ENCODE measurements at regions not wholly inside any gene's neighbourhood (a gene's known extent, or its start where the extent isn't known, plus 50 kb on each side); places are given as distances from the start of the nearest gene placed in this dataset.
"Not testable (repeated sequence)": the region's sequence is repeated elsewhere in the genome, so short reads cannot be mapped to it uniquely, and the experiment has no call there.

DNA sequence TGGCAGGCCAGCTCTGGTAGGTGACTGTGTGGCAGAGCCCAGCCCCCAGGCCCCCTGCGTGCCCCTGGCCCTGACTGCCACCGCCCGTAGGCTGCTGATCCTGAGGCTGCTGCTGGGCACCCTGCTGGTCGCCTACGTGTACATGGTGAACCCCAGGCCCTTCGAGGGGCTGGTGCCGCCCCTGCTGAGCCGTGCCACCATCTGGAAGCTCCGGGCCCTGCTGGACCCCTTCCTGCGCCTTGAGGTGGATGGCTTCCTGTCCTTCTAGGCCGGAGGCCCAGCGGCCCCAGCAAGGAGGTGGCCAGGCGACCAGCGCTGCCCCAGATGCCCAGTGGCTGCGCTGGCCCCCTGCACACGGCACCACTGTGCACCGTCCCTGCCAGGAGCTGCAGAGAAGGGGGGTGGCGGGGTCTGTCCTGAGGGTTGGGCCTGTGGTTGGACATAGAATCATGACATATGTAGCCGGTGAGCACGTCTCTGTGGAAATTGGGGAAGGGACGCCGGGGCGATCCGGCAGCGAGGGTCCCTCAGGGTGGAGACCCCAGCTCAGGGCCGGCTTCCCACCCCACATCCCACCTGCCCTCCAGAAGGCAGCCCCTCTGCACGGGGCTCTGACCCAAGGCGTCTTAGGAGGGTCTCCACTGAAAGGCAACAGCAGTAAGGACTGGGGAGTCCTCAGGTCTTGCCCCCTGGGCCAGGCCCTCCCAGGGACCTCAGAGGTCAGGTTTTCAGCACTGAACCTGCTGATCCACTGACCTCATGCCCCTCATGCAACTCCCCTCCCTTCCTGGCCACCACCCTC lies 185.4 kb downstream of the IGLL1 start:
- TF ChIP-seq CTCF (conservative IDR thresholded peaks at IDR 0.05) = no peak
- no peak overlapping the region for H3K27ac ChIP-seq

DNA sequence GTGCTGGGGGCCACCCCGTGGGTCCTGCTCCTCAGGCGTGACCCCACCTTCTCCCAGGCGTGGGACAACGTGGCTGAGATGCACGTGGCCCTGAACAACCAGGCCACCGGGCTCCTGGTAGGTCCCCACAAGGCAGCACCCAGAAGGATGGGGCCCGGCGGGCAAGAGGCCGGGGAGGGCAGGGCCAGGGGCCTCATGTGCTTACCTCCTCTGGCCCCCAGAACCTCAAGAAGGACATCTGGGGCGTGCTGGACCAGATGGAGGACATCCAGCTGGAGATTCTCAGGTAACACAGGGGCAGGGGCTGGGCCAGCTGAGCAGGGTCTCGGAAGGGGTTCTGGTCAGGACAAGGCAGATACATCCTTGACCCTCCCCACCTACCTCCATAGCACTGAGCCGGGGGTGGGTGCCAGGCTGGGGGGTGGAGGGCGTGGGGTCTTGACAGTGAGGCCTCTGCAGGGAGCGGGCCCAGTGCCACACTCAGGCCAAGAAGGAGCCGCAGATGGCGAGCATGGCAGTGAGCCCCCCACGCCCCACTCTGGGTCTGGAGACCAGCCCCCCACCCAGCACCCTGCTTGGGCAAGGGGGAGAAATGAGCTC lies 186.3 kb downstream of the IGLL1 start:
- TF ChIP-seq CTCF (conservative IDR thresholded peaks at IDR 0.05) = no peak
- H3K27ac ChIP-seq = no peak overlapping the region

- not testable (repeated sequence) for H3K27ac ChIP-seq
Observed at GRCh38 chr22:23393199-23393598, 186.9 kb downstream of the IGLL1 start.

GRCh38 chr22:23392420-23393121 lies 187.5 kb downstream of the IGLL1 start:
- H3K27ac ChIP-seq = no peak overlapping the region
- TF ChIP-seq CTCF (conservative IDR thresholded peaks at IDR 0.05) = no peak

DNA sequence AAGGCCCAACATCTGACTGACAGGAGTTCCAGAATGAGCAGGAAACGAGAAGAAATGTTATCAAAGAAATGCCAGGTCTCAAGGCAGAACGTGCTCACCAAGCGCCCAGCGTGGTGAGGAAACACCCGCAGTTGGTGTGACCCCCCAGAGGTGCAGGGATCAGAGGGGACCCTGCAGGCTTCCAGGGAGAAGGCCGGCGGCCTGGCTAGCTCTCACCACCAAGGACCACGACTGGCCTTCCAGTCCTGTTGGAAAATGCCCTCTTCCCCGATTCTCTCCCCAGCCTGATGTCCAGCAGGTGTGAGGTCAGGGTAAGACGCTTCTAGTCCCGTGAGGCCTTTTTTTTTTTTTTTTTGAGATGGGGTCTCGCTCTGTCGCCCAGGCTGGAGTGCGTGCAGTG lies 189.1 kb downstream of the IGLL1 start:
- no peak overlapping the region for H3K27ac ChIP-seq
- TF ChIP-seq CTCF (conservative IDR thresholded peaks at IDR 0.05) = no peak

DNA sequence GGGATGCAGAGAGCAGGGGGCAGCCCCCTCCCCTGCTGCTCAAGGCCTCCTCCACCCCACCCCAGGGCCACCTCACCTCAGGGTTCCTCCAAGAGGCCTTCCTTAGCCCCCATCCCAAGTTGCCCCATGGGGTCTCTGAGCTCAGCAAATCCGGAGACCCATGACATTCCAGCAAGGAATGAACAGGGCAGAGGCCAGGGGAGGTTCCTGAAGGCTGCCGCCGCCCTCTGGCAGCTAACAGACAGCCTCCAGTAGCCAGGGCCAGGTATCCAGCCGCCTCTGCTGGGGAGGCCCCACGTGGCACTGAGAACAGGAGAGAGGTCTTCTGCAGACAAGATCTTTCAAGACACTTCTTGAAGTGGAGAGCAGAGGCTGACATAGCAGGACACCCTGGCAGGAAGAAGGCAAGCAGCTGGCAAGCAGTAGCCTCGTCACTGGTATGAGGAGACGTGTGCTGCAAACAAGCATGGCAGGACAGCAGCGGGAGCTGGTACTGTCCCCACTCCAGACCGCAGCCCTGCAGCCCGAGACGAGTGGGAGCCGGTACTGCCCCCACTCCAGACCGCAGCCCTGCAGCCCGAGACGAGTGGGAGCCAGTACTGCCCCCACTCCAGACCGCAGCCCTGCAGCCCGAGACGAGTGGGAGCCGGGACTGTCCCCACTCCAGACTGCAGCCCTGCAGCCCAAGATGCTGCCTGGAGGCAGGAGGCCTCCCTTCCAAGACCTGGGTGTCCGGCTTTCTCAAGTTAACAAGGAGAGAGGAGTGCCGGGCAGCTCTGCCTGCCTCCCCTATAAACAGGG lies 190.6 kb downstream of the IGLL1 start:
- TF ChIP-seq CTCF (conservative IDR thresholded peaks at IDR 0.05) = no peak
- H3K27ac ChIP-seq = no peak overlapping the region

GRCh38 chr22:23388517-23388890 lies 191.6 kb downstream of the IGLL1 start:
- no peak for TF ChIP-seq CTCF (conservative IDR thresholded peaks at IDR 0.05)
- H3K27ac ChIP-seq = no peak overlapping the region
